NCI-H82 treated with DMSO at 0.1 percent for 48 hours (cell line): ENCODE measurements at regions not wholly inside any gene's neighbourhood (a gene's known extent, or its start where the extent isn't known, plus 50 kb on each side); places are given as distances from the start of the nearest gene placed in this dataset.
"Not testable (repeated sequence)": the region's sequence is repeated elsewhere in the genome, so short reads cannot be mapped to it uniquely, and the experiment has no call there.

Experiments
- DNase-seq: peaks from one replicate; lab custom pipeline; 2025; ENCODE audit not compliant: unreplicated experiment; lab: John Stamatoyannopoulos, UW

GRCh38 chr22:26082866-26083265, 86.4 kb upstream of the SEZ6L start:
- no peak for DNase-seq

GRCh38 chr22:26086359-26086758, 82.9 kb upstream of the SEZ6L start:
- DNase-seq: peak; percentile 10

- DNase-seq: no peak
Measured at GRCh38 chr22:26087816-26088215, 81.4 kb upstream of the SEZ6L start.

GRCh38 chr22:26090821-26091220, 78.4 kb upstream of the SEZ6L start:
- DNase-seq: no peak

GRCh38 chr22:26094497-26094896, 74.8 kb upstream of the SEZ6L start:
- DNase-seq: not testable (repeated sequence)

GRCh38 chr22:26095256-26095956, 73.9 kb upstream of the SEZ6L start:
- no peak for DNase-seq

GRCh38 chr22:26097411-26097810, 71.9 kb upstream of the SEZ6L start:
- no peak for DNase-seq

- no peak for DNase-seq
Measured at GRCh38 chr22:26097840-26098239, 71.4 kb upstream of the SEZ6L start.

GRCh38 chr22:26103023-26103422, 66.2 kb upstream of the SEZ6L start:
- no peak for DNase-seq

GRCh38 chr22:26106412-26106811, 62.9 kb upstream of the SEZ6L start:
- no peak for DNase-seq

GRCh38 chr22:26109686-26110315, 59.5 kb upstream of the SEZ6L start:
- DNase-seq: no peak

GRCh38 chr22:26114826-26115225, 54.4 kb upstream of the SEZ6L start:
- no peak for DNase-seq

GRCh38 chr22:26115266-26115665, 54.0 kb upstream of the SEZ6L start:
- DNase-seq: no peak
